SK-N-MC (cell line): ENCODE measurements at regions not wholly inside any gene's neighbourhood (a gene's known extent, or its start where the extent isn't known, plus 50 kb on each side); places are given as distances from the start of the nearest gene placed in this dataset.
"Not testable (repeated sequence)": the region's sequence is repeated elsewhere in the genome, so short reads cannot be mapped to it uniquely, and the experiment has no call there.

Experiments
- EZH2 ChIP-seq: fragments of 200-600 bp; sonication (generic); IDR thresholded peaks from one replicate; pipeline ENCODE4 v1.6.1; 2017; ENCODE audit warnings: antibody characterized with exemption
- FOXP2 ChIP-seq: optimal IDR thresholded peaks from 2 replicates; pipeline ENCODE3; 2011; ENCODE audit warnings: mild to moderate bottlenecking, moderate library complexity; ENCODE audit not compliant: insufficient read depth; ENCODE audit errors: extremely low read length, control extremely low read depth
- POLR2AphosphoS5 ChIP-seq: IDR thresholded peaks from 2 replicates; pipeline ENCODE4 v1.6.1; 2012; ENCODE audit warnings: mild to moderate bottlenecking, low read depth, low read length, borderline replicate concordance

DNA sequence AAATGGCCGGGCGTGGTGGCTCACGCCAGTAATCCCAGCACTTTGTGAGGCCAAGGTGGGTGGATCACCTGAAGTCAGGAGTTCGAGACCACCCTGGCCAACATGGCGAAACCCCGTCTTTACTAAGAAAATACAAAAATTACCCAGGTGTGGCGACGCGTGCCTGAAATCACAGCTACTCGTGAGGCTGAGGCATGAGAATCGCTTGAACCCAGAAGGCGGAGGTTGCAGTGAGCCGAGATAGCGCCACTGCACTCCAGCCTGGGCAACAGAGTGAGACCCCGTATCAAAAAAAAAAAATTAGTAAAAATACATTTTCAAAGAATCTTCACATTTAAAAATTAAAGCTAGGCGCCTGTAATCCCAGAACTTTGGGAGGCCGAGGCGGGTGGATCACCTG lies 125.6 kb upstream of the BTN3A2 start:
- not testable (repeated sequence) for TF ChIP-seq POLR2AphosphoS5, EZH2, FOXP2
